ENCODE measurements at regions not wholly inside any gene's neighbourhood (a gene's known extent, or its start where the extent isn't known, plus 50 kb on each side); places are given as distances from the start of the nearest gene placed in this dataset.

- Histone ChIP-seq H3K27ac (ENCODE audit: low read length) (no peak overlapping the region), H3K4me1 (ENCODE audit: control insufficient read depth, low read depth, low read length) (no peaks in the 10 kb centered on the region), H3K9ac (ENCODE audit: low read length) (no peak overlapping the region), H3K9me3 (ENCODE audit: control insufficient read depth, low read depth, low read length) (no peaks in the 10 kb centered on the region), H3K4me3 (ENCODE audit: low read length) (no peak overlapping the region), H3K27me3 (ENCODE audit: control insufficient read depth, insufficient read depth, low read length) (no peaks in the 10 kb centered on the region), H3K36me3 (ENCODE audit: control insufficient read depth, low read depth, low read length) (no peaks in the 10 kb centered on the region)
Measured at GRCh38 chr11:32232516-32232915, 141.6 kb downstream of the RCN1 start.

DNA sequence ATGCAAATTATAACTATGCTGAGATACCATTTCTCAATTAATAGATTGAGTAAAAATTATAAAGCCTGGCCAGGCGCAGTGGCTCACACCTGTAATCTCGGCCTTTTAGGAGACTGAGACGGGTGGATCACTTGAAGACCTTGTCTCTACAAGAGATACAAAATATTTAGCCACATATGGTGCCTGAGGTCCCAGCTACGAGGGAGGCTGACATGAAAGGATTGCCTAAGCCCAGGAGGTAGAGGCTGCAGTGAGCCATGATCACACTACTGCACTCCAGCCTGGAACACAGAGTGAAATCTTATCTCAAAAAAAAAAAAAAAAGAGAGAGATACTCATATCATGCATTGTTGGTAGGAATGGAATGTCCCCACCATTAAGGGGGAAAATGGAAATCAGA is 142.4 kb downstream of the RCN1 start:
- H3K9ac ChIP-seq (ENCODE audit: low read length), result no peak overlapping the region
- H3K4me3 ChIP-seq (ENCODE audit: low read length), result no peak overlapping the region
- no peaks in the 10 kb centered on the region for H3K36me3 ChIP-seq (ENCODE audit: control insufficient read depth, low read depth, low read length)
- no peaks in the 10 kb centered on the region for H3K27me3 ChIP-seq (ENCODE audit: control insufficient read depth, insufficient read depth, low read length)
- no peak overlapping the region for H3K27ac ChIP-seq (ENCODE audit: low read length)
- no peaks in the 10 kb centered on the region for H3K9me3 ChIP-seq (ENCODE audit: control insufficient read depth, low read depth, low read length)
- H3K4me1 ChIP-seq (ENCODE audit: control insufficient read depth, low read depth, low read length), result no peaks in the 10 kb centered on the region

- no peaks in the 10 kb centered on the region for H3K27me3 ChIP-seq (ENCODE audit: control insufficient read depth, insufficient read depth, low read length)
Measured at GRCh38 chr11:32233928-32234327, 143.1 kb downstream of the RCN1 start.

DNA sequence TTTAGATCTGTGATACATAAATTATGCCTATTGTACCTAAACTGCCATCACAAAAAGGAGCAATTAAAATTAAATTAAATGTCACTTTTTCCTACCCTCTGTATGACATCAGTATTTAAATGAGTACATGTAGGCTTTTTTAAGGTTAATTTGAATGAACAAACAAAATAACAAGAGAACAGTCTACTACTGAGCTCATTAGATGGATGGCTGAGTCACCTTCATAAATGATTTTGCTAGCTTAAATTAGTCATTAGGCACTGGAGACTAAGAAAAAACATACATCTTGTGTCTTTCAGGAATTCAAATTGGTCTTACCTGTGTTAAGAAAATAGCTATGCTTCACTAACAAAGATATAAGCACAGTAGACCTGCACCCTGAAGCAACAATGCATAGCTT is 153.6 kb downstream of the RCN1 start:
- H3K4me3 ChIP-seq (ENCODE audit: low read length), result no peak overlapping the region
- H3K36me3 ChIP-seq (ENCODE audit: control insufficient read depth, low read depth, low read length), result no peaks in the 10 kb centered on the region
- H3K9ac ChIP-seq (ENCODE audit: low read length), result no peak overlapping the region
- no peaks in the 10 kb centered on the region for H3K27me3 ChIP-seq (ENCODE audit: control insufficient read depth, insufficient read depth, low read length)
- no peaks in the 10 kb centered on the region for H3K4me1 ChIP-seq (ENCODE audit: control insufficient read depth, low read depth, low read length)
- no peak overlapping the region for H3K27ac ChIP-seq (ENCODE audit: low read length)
- H3K9me3 ChIP-seq (ENCODE audit: control insufficient read depth, low read depth, low read length), result no peaks in the 10 kb centered on the region

More at GRCh38 chr11:32233928-32234327, 143.1 kb downstream of the RCN1 start:
- Histone ChIP-seq H3K9ac (ENCODE audit: low read length) (no peak overlapping the region), H3K4me3 (ENCODE audit: low read length) (no peak overlapping the region), H3K27ac (ENCODE audit: low read length) (no peak overlapping the region), H3K9me3 (ENCODE audit: control insufficient read depth, low read depth, low read length) (no peaks in the 10 kb centered on the region), H3K36me3 (ENCODE audit: control insufficient read depth, low read depth, low read length) (no peaks in the 10 kb centered on the region), H3K4me1 (ENCODE audit: control insufficient read depth, low read depth, low read length) (no peaks in the 10 kb centered on the region)

GRCh38 chr11:32253706-32254105 is 162.8 kb downstream of the RCN1 start:
- H3K9ac ChIP-seq (ENCODE audit: low read length), result no peak overlapping the region
- no peaks in the 10 kb centered on the region for H3K36me3 ChIP-seq (ENCODE audit: control insufficient read depth, low read depth, low read length)
- no peak overlapping the region for H3K4me3 ChIP-seq (ENCODE audit: low read length)
- H3K27ac ChIP-seq (ENCODE audit: low read length), result no peak overlapping the region
- no peaks in the 10 kb centered on the region for H3K9me3 ChIP-seq (ENCODE audit: control insufficient read depth, low read depth, low read length)
- no peaks in the 10 kb centered on the region for H3K27me3 ChIP-seq (ENCODE audit: control insufficient read depth, insufficient read depth, low read length)
- H3K4me1 ChIP-seq (ENCODE audit: control insufficient read depth, low read depth, low read length), result no peaks in the 10 kb centered on the region

GRCh38 chr11:32255841-32256240 is 165.0 kb downstream of the RCN1 start:
- Histone ChIP-seq H3K4me3 (ENCODE audit: low read length) (no peak overlapping the region), H3K9me3 (ENCODE audit: control insufficient read depth, low read depth, low read length) (no peaks in the 10 kb centered on the region), H3K27ac (ENCODE audit: low read length) (no peak overlapping the region)

GRCh38 chr11:32256466-32256865 is 165.6 kb downstream of the RCN1 start:
- H3K9me3 ChIP-seq (ENCODE audit: control insufficient read depth, low read depth, low read length), result no peaks in the 10 kb centered on the region
- H3K9ac ChIP-seq (ENCODE audit: low read length), result no peak overlapping the region
- H3K27ac ChIP-seq (ENCODE audit: low read length), result no peak overlapping the region
- H3K36me3 ChIP-seq (ENCODE audit: control insufficient read depth, low read depth, low read length), result no peaks in the 10 kb centered on the region
- H3K27me3 ChIP-seq (ENCODE audit: control insufficient read depth, insufficient read depth, low read length), result no peaks in the 10 kb centered on the region
- no peak overlapping the region for H3K4me3 ChIP-seq (ENCODE audit: low read length)
- H3K4me1 ChIP-seq (ENCODE audit: control insufficient read depth, low read depth, low read length), result no peaks in the 10 kb centered on the region

More at GRCh38 chr11:32255841-32256240, 165.0 kb downstream of the RCN1 start:
- H3K4me1 ChIP-seq (ENCODE audit: control insufficient read depth, low read depth, low read length), result no peaks in the 10 kb centered on the region
- no peak overlapping the region for H3K9ac ChIP-seq (ENCODE audit: low read length)
- H3K36me3 ChIP-seq (ENCODE audit: control insufficient read depth, low read depth, low read length), result no peaks in the 10 kb centered on the region
- no peaks in the 10 kb centered on the region for H3K27me3 ChIP-seq (ENCODE audit: control insufficient read depth, insufficient read depth, low read length)

GRCh38 chr11:32259641-32260081 is 168.8 kb downstream of the RCN1 start:
- Histone ChIP-seq H3K4me3 (ENCODE audit: low read length) (no peak overlapping the region), H3K4me1 (ENCODE audit: control insufficient read depth, low read depth, low read length) (peaks cover 4% of the 10 kb centered on the region), H3K9me3 (ENCODE audit: control insufficient read depth, low read depth, low read length) (no peaks in the 10 kb centered on the region), H3K27me3 (ENCODE audit: control insufficient read depth, insufficient read depth, low read length) (no peaks in the 10 kb centered on the region), H3K36me3 (ENCODE audit: control insufficient read depth, low read depth, low read length) (no peaks in the 10 kb centered on the region), H3K27ac (ENCODE audit: low read length) (no peak overlapping the region), H3K9ac (ENCODE audit: low read length) (no peak overlapping the region)

DNA sequence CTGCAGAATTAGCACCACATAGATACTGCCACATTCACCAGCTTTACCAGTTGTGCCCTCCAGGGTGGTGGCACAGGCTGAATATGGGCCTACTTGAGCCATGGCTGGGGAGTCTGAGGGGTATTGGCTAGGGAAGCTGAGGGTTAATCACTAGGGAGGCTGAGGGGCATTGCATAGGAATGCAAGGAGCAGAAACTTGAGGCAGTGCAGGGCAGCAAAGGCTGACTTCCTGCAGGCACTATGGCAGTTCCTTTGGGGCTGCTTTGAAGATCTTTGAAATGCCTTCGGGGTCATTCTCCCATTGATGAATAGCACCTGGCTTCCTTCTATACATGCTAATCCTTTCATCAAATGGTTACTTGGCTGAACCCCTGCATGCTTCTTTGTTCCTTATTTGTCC is 171.5 kb downstream of the RCN1 start:
- Histone ChIP-seq H3K9me3 (ENCODE audit: control insufficient read depth, low read depth, low read length) (no peaks in the 10 kb centered on the region), H3K4me3 (ENCODE audit: low read length) (no peak overlapping the region), H3K9ac (ENCODE audit: low read length) (no peak overlapping the region), H3K36me3 (ENCODE audit: control insufficient read depth, low read depth, low read length) (no peaks in the 10 kb centered on the region), H3K27me3 (ENCODE audit: control insufficient read depth, insufficient read depth, low read length) (no peaks in the 10 kb centered on the region), H3K27ac (ENCODE audit: low read length) (no peak overlapping the region), H3K4me1 (ENCODE audit: control insufficient read depth, low read depth, low read length) (peaks cover 4% of the 10 kb centered on the region)

DNA sequence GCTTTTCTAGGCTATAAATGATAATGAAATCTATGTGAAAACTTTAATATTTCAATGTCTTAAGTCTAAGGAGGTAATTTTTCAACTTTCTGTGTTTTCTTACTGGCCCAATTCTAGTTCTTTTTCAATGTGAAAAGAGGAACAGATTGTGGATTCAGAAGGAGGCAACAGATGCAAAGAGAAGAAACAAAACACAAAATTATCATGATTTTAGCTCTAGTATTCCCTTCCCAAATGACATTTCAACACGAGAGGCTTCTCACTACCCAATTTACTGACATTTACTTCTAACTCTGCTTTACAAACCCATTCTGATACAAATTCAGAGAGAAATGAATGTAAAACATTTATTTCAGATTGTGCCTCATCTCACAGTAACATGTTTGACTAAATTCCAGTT is 169.4 kb downstream of the WT1 start:
- no peak overlapping the region for H3K4me3 ChIP-seq (ENCODE audit: low read length)

GRCh38 chr11:32266601-32267000 is 168.7 kb downstream of the WT1 start:
- Histone ChIP-seq H3K9ac (ENCODE audit: low read length) (no peak overlapping the region), H3K36me3 (ENCODE audit: control insufficient read depth, low read depth, low read length) (no peaks in the 10 kb centered on the region), H3K4me3 (ENCODE audit: low read length) (no peak overlapping the region), H3K4me1 (ENCODE audit: control insufficient read depth, low read depth, low read length) (peaks cover 4% of the 10 kb centered on the region), H3K27ac (ENCODE audit: low read length) (no peak overlapping the region), H3K27me3 (ENCODE audit: control insufficient read depth, insufficient read depth, low read length) (no peaks in the 10 kb centered on the region), H3K9me3 (ENCODE audit: control insufficient read depth, low read depth, low read length) (no peaks in the 10 kb centered on the region)

More for the DNA sequence above, 169.4 kb downstream of the WT1 start:
- H3K27ac ChIP-seq (ENCODE audit: low read length), result no peak overlapping the region
- H3K27me3 ChIP-seq (ENCODE audit: control insufficient read depth, insufficient read depth, low read length), result no peaks in the 10 kb centered on the region
- H3K9ac ChIP-seq (ENCODE audit: low read length), result no peak overlapping the region
- no peaks in the 10 kb centered on the region for H3K9me3 ChIP-seq (ENCODE audit: control insufficient read depth, low read depth, low read length)
- H3K36me3 ChIP-seq (ENCODE audit: control insufficient read depth, low read depth, low read length), result no peaks in the 10 kb centered on the region
- H3K4me1 ChIP-seq (ENCODE audit: control insufficient read depth, low read depth, low read length), result peaks cover 4% of the 10 kb centered on the region

- Histone ChIP-seq H3K27ac (ENCODE audit: low read length) (no peak overlapping the region), H3K9ac (ENCODE audit: low read length) (no peak overlapping the region), H3K4me3 (ENCODE audit: low read length) (no peak overlapping the region), H3K9me3 (ENCODE audit: control insufficient read depth, low read depth, low read length) (no peaks in the 10 kb centered on the region), H3K4me1 (ENCODE audit: control insufficient read depth, low read depth, low read length) (no peaks in the 10 kb centered on the region), H3K36me3 (ENCODE audit: control insufficient read depth, low read depth, low read length) (no peaks in the 10 kb centered on the region), H3K27me3 (ENCODE audit: control insufficient read depth, insufficient read depth, low read length) (no peaks in the 10 kb centered on the region)
Measured at GRCh38 chr11:32267679-32268187, 167.6 kb downstream of the WT1 start.

Measured in iPS-18a (cell line).